Neural cell (in vitro differentiated cells): ENCODE measurements at regions not wholly inside any gene's neighbourhood (a gene's known extent, or its start where the extent isn't known, plus 50 kb on each side); places are given as distances from the start of the nearest gene placed in this dataset.

Source experiments
- H2AFZ ChIP-seq: fragments of 200-600, 300-800 bp; sonication (generic), shearing (Covaris generic); 2 replicates; pipeline ENCODE4 v1.6.0; 2014; ENCODE audit warnings: low read depth, mild to moderate bottlenecking, antibody characterized with exemption, low read length, moderate library complexity
- H3F3A ChIP-seq: fragments of 200-600 bp; shearing (Covaris generic); 2 replicates; pipeline ENCODE4 v1.6.1; 2016; ENCODE audit warnings: mild to moderate bottlenecking, moderate library complexity, mixed read lengths, antibody characterized with exemption, low read length; ENCODE audit not compliant: insufficient read depth, poor library complexity, severe bottlenecking
- H3K27ac ChIP-seq: fragments of 200-600, 300-800 bp; sonication (generic), shearing (Covaris generic); 2 replicates; pipeline ENCODE4 v1.5.1; 2014; ENCODE audit warnings: mild to moderate bottlenecking, low read length, moderate library complexity
- H3K27me3 ChIP-seq: fragments of 300-800, 200-600 bp; sonication (generic), shearing (Covaris generic); 2 replicates; pipeline ENCODE4 v1.6.0; 2014; ENCODE audit warnings: mild to moderate bottlenecking, low read depth, low read length, moderate library complexity; ENCODE audit not compliant: insufficient read depth
- H3K36me3 ChIP-seq: fragments of 300-800, 200-600 bp; sonication (generic), shearing (Covaris generic); 2 replicates; pipeline ENCODE4 v1.5.1; 2014; ENCODE audit warnings: mild to moderate bottlenecking, antibody characterized with exemption, low read length, moderate library complexity; ENCODE audit not compliant: insufficient read depth
- H3K4me2 ChIP-seq: fragments of 300-800, 200-600 bp; sonication (generic), shearing (Covaris generic); 2 replicates; pipeline ENCODE4 v1.6.0; 2014; ENCODE audit warnings: mild to moderate bottlenecking, low read length
- H3K4me3 ChIP-seq: fragments of 300-800, 200-600 bp; sonication (generic), shearing (Covaris generic); 2 replicates; pipeline ENCODE4 v1.5.1; 2014; ENCODE audit warnings: mild to moderate bottlenecking, low read length, moderate library complexity
- H3K79me2 ChIP-seq: fragments of 200-600 bp; shearing (Covaris generic); replicated peaks from 2 replicates; pipeline ENCODE4 v1.6.0; 2014; ENCODE audit warnings: mild to moderate bottlenecking, low read length, moderate library complexity; ENCODE audit not compliant: insufficient read depth
- H3K9ac ChIP-seq: fragments of 300-800, 200-600 bp; sonication (generic), shearing (Covaris generic); 2 replicates; pipeline ENCODE4 v1.6.1; 2016; ENCODE audit warnings: mild to moderate bottlenecking, low read length, mixed read lengths
- H3K9me2 ChIP-seq: fragments of 200-600 bp; shearing (Covaris generic); 2 replicates; pipeline ENCODE4 v1.6.1; 2016; ENCODE audit warnings: mild to moderate bottlenecking, low read length, mixed read lengths; ENCODE audit not compliant: insufficient read depth
- H3K9me3 ChIP-seq: fragments of 200-600, 300-800 bp; sonication (generic), shearing (Covaris generic); 2 replicates; pipeline ENCODE4 v1.6.1; 2016; ENCODE audit warnings: mild to moderate bottlenecking, mixed run types, low read length, moderate library complexity, mixed read lengths
- H4K20me1 ChIP-seq: fragments of 200-600 bp; shearing (Covaris generic); 2 replicates; pipeline ENCODE4 v1.6.1; 2016; ENCODE audit warnings: mild to moderate bottlenecking, mixed run types; ENCODE audit not compliant: insufficient read depth
- CTCF ChIP-seq: fragments of 450-650 bp; IDR thresholded peaks from 2 replicates; pipeline ENCODE4 v1.5.1; 2014; ENCODE audit warnings: antibody characterized with exemption, mild to moderate bottlenecking, moderate library complexity; ENCODE audit not compliant: poor library complexity, severe bottlenecking
- EP300 ChIP-seq: fragments of 450-650 bp; conservative IDR thresholded peaks from 2 replicates; pipeline ENCODE4 v1.6.1; 2014; ENCODE audit warnings: antibody characterized with exemption, mild to moderate bottlenecking, moderate library complexity; ENCODE audit not compliant: poor library complexity, severe bottlenecking
- EZH2 ChIP-seq: fragments of 200-600, 300-800 bp; shearing (Covaris generic), sonication (generic); IDR thresholded peaks from 2 replicates; pipeline ENCODE4 v1.6.1; 2014; ENCODE audit warnings: antibody characterized with exemption, low read length, borderline replicate concordance, mild to moderate bottlenecking; ENCODE audit not compliant: insufficient read depth, poor library complexity, severe bottlenecking
- MXI1 ChIP-seq: fragments of 450-650 bp; conservative IDR thresholded peaks from 2 replicates; pipeline ENCODE4 v1.6.1; 2014; ENCODE audit warnings: antibody characterized with exemption, mild to moderate bottlenecking; ENCODE audit not compliant: poor library complexity, severe bottlenecking
- POLR2AphosphoS5 ChIP-seq: IDR thresholded peaks from 2 replicates; pipeline ENCODE4 v1.6.1; 2012
- RAD21 ChIP-seq: fragments of 450-650 bp; conservative IDR thresholded peaks from 2 replicates; pipeline ENCODE4 v1.6.1; 2014; ENCODE audit warnings: antibody characterized with exemption, mild to moderate bottlenecking, moderate library complexity
- REST ChIP-seq: IDR thresholded peaks from 2 replicates; pipeline ENCODE4 v1.6.1; 2012; ENCODE audit warnings: borderline replicate concordance
- SMC3 ChIP-seq: fragments of 450-650 bp; conservative IDR thresholded peaks from 2 replicates; pipeline ENCODE4 v1.6.1; 2014; ENCODE audit warnings: antibody characterized with exemption, mild to moderate bottlenecking, moderate library complexity; ENCODE audit not compliant: poor library complexity
- TAF1 ChIP-seq: IDR thresholded peaks from 2 replicates; pipeline ENCODE4 v1.6.1; 2012; ENCODE audit warnings: low read depth

DNA sequence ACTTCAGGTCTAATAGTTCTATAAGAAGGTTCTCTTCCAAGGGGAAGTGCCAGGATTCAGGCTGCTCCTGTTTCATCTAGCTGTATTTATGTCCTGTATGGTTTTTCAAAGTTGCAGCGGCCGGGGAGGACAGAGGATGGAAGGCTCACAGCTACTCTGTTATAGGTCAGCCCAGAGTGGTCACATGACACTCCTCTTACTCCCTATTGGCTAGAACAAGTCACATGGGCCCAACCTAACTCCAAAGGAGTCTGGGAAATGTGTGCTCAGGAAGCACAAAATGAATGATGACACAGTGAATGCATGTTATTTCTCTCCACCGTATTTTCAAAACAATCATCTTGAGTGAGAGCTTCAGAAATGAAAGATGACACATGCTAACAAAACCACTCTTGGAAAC is 645.1 kb upstream of the RBFOX1 start:
- Histone ChIP-seq H4K20me1 (no peaks in the 10 kb centered on the region), H3F3A (no peaks in the 10 kb centered on the region), H3K36me3 (no peaks in the 10 kb centered on the region), H3K9ac (no peak overlapping the region), H2AFZ (no peak overlapping the region), H3K27ac (no peak overlapping the region), H3K27me3 (no peaks in the 10 kb centered on the region), H3K9me3 (no peaks in the 10 kb centered on the region), H3K9me2 (no peaks in the 10 kb centered on the region), H3K79me2 (no peaks in the 10 kb centered on the region), H3K4me2 (no peak overlapping the region), H3K4me3 (no peak overlapping the region)
- no peak for TF ChIP-seq EP300
- TF ChIP-seq SMC3: no peak
- TF ChIP-seq POLR2AphosphoS5: no peak
- TF ChIP-seq TAF1: no peak
- TF ChIP-seq MXI1: no peak
- TF ChIP-seq EZH2: no peak
- no peak for TF ChIP-seq CTCF
- TF ChIP-seq RAD21: no peak
- TF ChIP-seq REST: no peak

GRCh38 chr16:6684076-6684673 is 648.5 kb upstream of the RBFOX1 start:
- Histone ChIP-seq H3K4me3 (no peak overlapping the region), H3K9ac (no peak overlapping the region), H3K4me2 (no peak overlapping the region), H3K27me3 (no peaks in the 10 kb centered on the region), H3K9me3 (no peaks in the 10 kb centered on the region), H4K20me1 (no peaks in the 10 kb centered on the region), H3K27ac (no peak overlapping the region), H3F3A (no peaks in the 10 kb centered on the region), H2AFZ (no peak overlapping the region), H3K36me3 (no peaks in the 10 kb centered on the region), H3K79me2 (no peaks in the 10 kb centered on the region), H3K9me2 (no peaks in the 10 kb centered on the region)
- TF ChIP-seq REST (no peak), TAF1 (no peak), CTCF (peak; percentile 90), RAD21 (peak; percentile 94), SMC3 (peak; percentile 90)
